H1 (cell line): ENCODE measurements at regions not wholly inside any gene's neighbourhood (a gene's known extent, or its start where the extent isn't known, plus 50 kb on each side); places are given as distances from the start of the nearest gene placed in this dataset.

ENCODE experiments used
- CTCF ChIA-PET: fragments of 300-600 bp; sonication (Branson Sonifier 250); formaldehyde crosslinking; loops from one replicate; lab custom pipeline; 2021; ENCODE audit not compliant: partially characterized antibody; lab: Charles Lee
- POLR2A ChIA-PET: fragments of 300-600 bp; sonication (Branson Sonifier 250); formaldehyde crosslinking; loops from one replicate; lab custom pipeline; 2021; ENCODE audit warnings: inconsistent platforms; ENCODE audit not compliant: partially characterized antibody; lab: Charles Lee
- DNase-seq, 2 experiments: peaks; one replicate each; pipeline versions ENCODE4 v3.0.0 to v3.0.0-alpha.2; 2010 to 2022; ENCODE audit warnings: low spot score in 2 of 2, low read depth in 1 of 2, mixed read lengths in 1 of 2
- FAIRE-seq: peaks from 2 replicates; lab custom pipeline; 2011; peaks lifted over from hg19 to GRCh38; lab: Jason Lieb, UNC
- H2AFZ ChIP-seq: 2 replicates; pipeline ENCODE4 v1.8.1; 2012; ENCODE audit warnings: low read length, inconsistent platforms
- H2AK5ac ChIP-seq: 2 replicates; pipeline ENCODE4 v1.6.1; 2013; ENCODE audit warnings: low read depth, low read length
- H2BK120ac ChIP-seq: replicated peaks from 2 replicates; pipeline ENCODE3; 2013; ENCODE audit warnings: low read depth, low read length, inconsistent platforms
- H2BK12ac ChIP-seq: 2 replicates; pipeline ENCODE4 v1.6.1; 2013; ENCODE audit warnings: low read depth, low read length
- H2BK15ac ChIP-seq: 2 replicates; pipeline ENCODE4 v1.6.1; 2013; ENCODE audit warnings: low read length
- H2BK20ac ChIP-seq: 2 replicates; pipeline ENCODE4 v1.6.1; 2013; ENCODE audit warnings: low read length
- H2BK5ac ChIP-seq: 2 replicates; pipeline ENCODE4 v1.6.1; 2013; ENCODE audit warnings: low read depth, low read length
- H3K14ac ChIP-seq: 2 replicates; pipeline ENCODE4 v1.6.1; 2013; ENCODE audit warnings: inconsistent platforms; ENCODE audit not compliant: insufficient read length
- H3K18ac ChIP-seq: 2 replicates; pipeline ENCODE4 v1.6.1; 2013; ENCODE audit warnings: low read length; ENCODE audit errors: extremely low read depth
- H3K23ac ChIP-seq: 2 replicates; pipeline ENCODE4 v1.6.1; 2013; ENCODE audit warnings: inconsistent platforms; ENCODE audit not compliant: insufficient read length
- H3K23me2 ChIP-seq: 2 replicates; pipeline ENCODE4 v1.6.1; 2013; ENCODE audit warnings: low read depth, low read length
- H3K27ac ChIP-seq: 2 replicates; pipeline ENCODE4 v1.6.1; 2011; ENCODE audit warnings: low read depth, low read length, inconsistent platforms
- H3K27me3 ChIP-seq, 4 experiments: replicated peaks in 1 of 4; 1 replicate in 1 of 4; 2 replicates in 3 of 4; pipeline versions ENCODE4 v1.6.1 to v1.8.1; 2011 to 2013; ENCODE audit warnings: low read length in 3 of 4, mild to moderate bottlenecking in 3 of 4, inconsistent platforms in 2 of 4, mixed read lengths in 2 of 4, moderate library complexity in 1 of 4; ENCODE audit not compliant: control insufficient read depth in 3 of 4, insufficient read depth in 3 of 4; ENCODE audit errors: extremely low read depth in 1 of 4
- H3K36me3 ChIP-seq, 4 experiments: 2 replicates each; pipeline versions ENCODE4 v1.6.1 to v1.8.1; 2011 to 2013; ENCODE audit warnings: mild to moderate bottlenecking in 4 of 4, low read length in 3 of 4, moderate library complexity in 2 of 4, control low read depth in 1 of 4, inconsistent platforms in 1 of 4; ENCODE audit not compliant: insufficient read depth in 4 of 4, control insufficient read depth in 2 of 4
- H3K4ac ChIP-seq: replicated peaks from 2 replicates; pipeline ENCODE3; 2013; ENCODE audit warnings: low read length, low read depth, mixed read lengths, inconsistent platforms; ENCODE audit not compliant: insufficient read length
- H3K4me1 ChIP-seq, 4 experiments: replicated peaks in 1 of 4; 1 replicate in 1 of 4; 2 replicates in 3 of 4; pipeline versions ENCODE4 v1.6.1 to v1.8.1; 2011 to 2013; ENCODE audit warnings: low read length in 3 of 4, inconsistent platforms in 2 of 4, mixed read lengths in 1 of 4; ENCODE audit not compliant: insufficient read depth in 4 of 4, control insufficient read depth in 3 of 4
- H3K4me2 ChIP-seq, 2 experiments: 2 replicates each; pipeline versions ENCODE4 v1.6.1 to v1.8.1; 2011 to 2013; ENCODE audit warnings: low read depth in 2 of 2, low read length in 2 of 2, control low read depth in 1 of 2, inconsistent platforms in 1 of 2, mild to moderate bottlenecking in 1 of 2; ENCODE audit not compliant: insufficient read depth in 1 of 2
- H3K4me3 ChIP-seq, 4 experiments: fragments of 200-600, 300-600 bp in 1 of 4; sonication (generic), shearing (Covaris generic), sonication (Bioruptor Twin) in 1 of 4; 2 replicates each; pipeline versions ENCODE4 v1.5.1 to v1.8.1; 2011 to 2016; ENCODE audit warnings: low read length in 4 of 4, low read depth in 3 of 4, control low read depth in 2 of 4, inconsistent platforms in 2 of 4, mild to moderate bottlenecking in 2 of 4, mixed read lengths in 1 of 4, moderate library complexity in 1 of 4; ENCODE audit not compliant: insufficient read depth in 2 of 4; ENCODE audit errors: extremely low read depth in 1 of 4
- H3K56ac ChIP-seq: replicated peaks from 2 replicates; pipeline ENCODE3; 2013; ENCODE audit warnings: low read depth, mild to moderate bottlenecking, mixed read lengths, low read length, inconsistent platforms; ENCODE audit not compliant: insufficient read length
- H3K79me1 ChIP-seq: 2 replicates; pipeline ENCODE4 v1.6.1; 2013; ENCODE audit warnings: low read depth, low read length, control low read depth
- H3K79me2 ChIP-seq, 2 experiments: 2 replicates each; pipeline versions ENCODE4 v1.6.1 to v1.8.1; 2012 to 2013; ENCODE audit warnings: low read length in 2 of 2, mild to moderate bottlenecking in 2 of 2, inconsistent platforms in 1 of 2; ENCODE audit not compliant: insufficient read depth in 2 of 2, control insufficient read depth in 1 of 2
- H3K9ac ChIP-seq, 4 experiments: replicated peaks in 1 of 4; 1 replicate in 1 of 4; 2 replicates in 3 of 4; pipeline versions ENCODE4 v1.6.1 to v1.8.1; 2011 to 2013; ENCODE audit warnings: low read depth in 3 of 4, low read length in 3 of 4, control low read depth in 2 of 4, mild to moderate bottlenecking in 2 of 4, moderate library complexity in 2 of 4, inconsistent platforms in 1 of 4; ENCODE audit errors: extremely low read depth in 1 of 4
- H3K9me3 ChIP-seq, 2 experiments: 2 replicates each; pipeline versions ENCODE4 v1.6.1 to v1.8.1; 2012 to 2013; ENCODE audit warnings: mild to moderate bottlenecking in 2 of 2, moderate library complexity in 2 of 2, control low read depth in 1 of 2, inconsistent platforms in 1 of 2, low read depth in 1 of 2, low read length in 1 of 2, mixed read lengths in 1 of 2; ENCODE audit not compliant: insufficient read depth in 2 of 2
- H4K20me1 ChIP-seq, 2 experiments: replicated peaks in 1 of 2; 2 replicates each; pipeline versions ENCODE3 to v1.8.1; 2011 to 2013; ENCODE audit warnings: inconsistent platforms in 2 of 2, low read length in 2 of 2, mild to moderate bottlenecking in 1 of 2; ENCODE audit not compliant: insufficient read depth in 2 of 2, control insufficient read depth in 1 of 2
- H4K5ac ChIP-seq: 2 replicates; pipeline ENCODE4 v1.6.1; 2013; ENCODE audit warnings: low read length, low read depth, mixed read lengths, inconsistent platforms; ENCODE audit not compliant: insufficient read length
- H4K8ac ChIP-seq: 2 replicates; pipeline ENCODE4 v1.8.0; 2013; ENCODE audit warnings: mild to moderate bottlenecking, moderate library complexity, low read length, inconsistent platforms; ENCODE audit not compliant: insufficient read depth; ENCODE audit errors: extremely low read depth
- H4K91ac ChIP-seq: replicated peaks from 2 replicates; pipeline ENCODE3; 2013; ENCODE audit warnings: low read length, mixed read lengths, inconsistent platforms; ENCODE audit not compliant: insufficient read length
- ASH2L ChIP-seq: fragments of 200-600, 300-600 bp; sonication (generic); IDR thresholded peaks from one replicate; pipeline ENCODE4 v1.7.1; 2017; ENCODE audit warnings: low read length
- CBX5 ChIP-seq: fragments of 300-800, 300-1000 bp; sonication (generic); IDR thresholded peaks from 2 replicates; pipeline ENCODE4 v1.7.1; 2016; ENCODE audit warnings: antibody characterized with exemption, low read length, low read depth
- EP300 ChIP-seq, 2 experiments: IDR thresholded peaks; 1 replicate in 1 of 2; 2 replicates in 1 of 2; pipeline ENCODE4 v1.6.1; 2011 to 2012; ENCODE audit warnings: low read depth in 2 of 2, low read length in 2 of 2, mild to moderate bottlenecking in 2 of 2, borderline replicate concordance in 1 of 2, inconsistent platforms in 1 of 2, moderate library complexity in 1 of 2
- EZH2 ChIP-seq: fragments of 200-600 bp; sonication (generic); IDR thresholded peaks from 2 replicates; pipeline ENCODE4 v1.7.1; 2012; ENCODE audit warnings: low read depth, mild to moderate bottlenecking, moderate library complexity, low read length, inconsistent platforms; ENCODE audit not compliant: severe bottlenecking
- FOSL1 ChIP-seq: IDR thresholded peaks from 2 replicates; pipeline ENCODE4 v1.6.1; 2011; ENCODE audit warnings: mild to moderate bottlenecking, low read depth, low read length, moderate library complexity; ENCODE audit not compliant: insufficient read depth
- KDM4A ChIP-seq: IDR thresholded peaks from one replicate; pipeline ENCODE4 v1.7.1; 2012; ENCODE audit warnings: low read depth, mild to moderate bottlenecking, moderate library complexity, low read length, inconsistent platforms; ENCODE audit not compliant: severe bottlenecking
- MAX ChIP-seq: IDR thresholded peaks from 2 replicates; pipeline ENCODE4 v1.6.1; 2012; ENCODE audit warnings: inconsistent platforms
- POLR2AphosphoS5 ChIP-seq: IDR thresholded peaks from 2 replicates; pipeline ENCODE4 v1.6.1; 2011; ENCODE audit warnings: low read depth, low read length
- RAD21 ChIP-seq, 2 experiments: IDR thresholded peaks in 1 of 2; conservative IDR thresholded peaks in 1 of 2; 2 replicates each; pipeline ENCODE4 v1.6.1; 2011; ENCODE audit warnings: low read depth in 2 of 2, low read length in 2 of 2, improper control_type of control experiment in 1 of 2, inconsistent platforms in 1 of 2, mild to moderate bottlenecking in 1 of 2, moderate library complexity in 1 of 2
- SP4 ChIP-seq: IDR thresholded peaks from 2 replicates; pipeline ENCODE4 v1.6.1; 2012; ENCODE audit warnings: low read length, inconsistent platforms
- TAF7 ChIP-seq: optimal IDR thresholded peaks from 2 replicates; pipeline ENCODE3; 2011; ENCODE audit warnings: low read depth, mild to moderate bottlenecking, inconsistent platforms, low read length, moderate library complexity, borderline replicate concordance
- USF2 ChIP-seq: IDR thresholded peaks from 2 replicates; pipeline ENCODE4 v1.6.1; 2011; ENCODE audit warnings: low read length, improper control_type of control experiment
- ZNF274 ChIP-seq: IDR thresholded peaks from 2 replicates; pipeline ENCODE4 v1.7.0; 2012; ENCODE audit warnings: low read length, borderline replicate concordance; ENCODE audit errors: extremely low read depth
- WGBS, 2 experiments: shearing (Covaris generic) in 1 of 2; methylation state at CpG; one replicate each; pipeline versions ENCODE4 v1.1.6 to v1.1.7; 2013 to 2015; ENCODE audit warnings: low lambda C conversion rate in 2 of 2, mixed read lengths in 2 of 2, inconsistent platforms in 1 of 2, low coverage in 1 of 2, missing lambda C conversion rate in 1 of 2; ENCODE audit not compliant: insufficient replicate concordance in 2 of 2, insufficient coverage in 1 of 2, insufficient read length in 1 of 2; ENCODE audit errors: extremely low coverage in 1 of 2, missing lambda C conversion rate in 1 of 2; 5-methylcytosine and 5-hydroxymethylcytosine counted together

GRCh38 chr12:112656141-112656540 lies 135.4 kb upstream of the RPH3A start:
- H3K27ac ChIP-seq: no peak overlapping the region
- no peaks in the 10 kb centered on the region for H3K36me3 ChIP-seq
- peaks cover 0 to 3% (median 0%) of the 10 kb centered on the region in 4 experiments; a peak in 2 of 7 replicates for H3K27me3 ChIP-seq
- WGBS, 2 experiments: 82% methylated on average over 3 of the region's 3 CpGs; no CpG with 5 or more reads in 1 of the 2 experiments
- H2BK15ac ChIP-seq: no peak overlapping the region
- no peak overlapping the region for H3K4me2 ChIP-seq
- ChIA-PET CTCF (interaction anchor here (0.8 to 1.6 kb wide), 3 partner anchors 15 to 92 kb away, joined by 3 read pairs; no protein-coding TSS in a partner anchor), POLR2A (no interaction called here)
- H2AFZ ChIP-seq: no peak overlapping the region
- H2BK20ac ChIP-seq: no peak overlapping the region
- no peak overlapping the region for H3K4ac ChIP-seq
- no peaks in the 10 kb centered on the region for H3K23me2 ChIP-seq
- H2AK5ac ChIP-seq: no peak overlapping the region
- no peak overlapping the region for H2BK12ac ChIP-seq
- H3K4me1 ChIP-seq: no peaks in the 10 kb centered on the region
- H3K9me3 ChIP-seq: no peaks in the 10 kb centered on the region
- no peaks in the 10 kb centered on the region for H3K79me1 ChIP-seq
- H3K4me3 ChIP-seq: no peak overlapping the region
- H3K56ac ChIP-seq: no peak overlapping the region
- H2BK120ac ChIP-seq: no peak overlapping the region
- no peak overlapping the region for H3K14ac ChIP-seq
- DNase-seq (no peak), FAIRE-seq (no peak)
- no peak overlapping the region for H4K8ac ChIP-seq
- H3K23ac ChIP-seq: no peak overlapping the region
- no peak overlapping the region for H2BK5ac ChIP-seq
- H4K91ac ChIP-seq: no peak overlapping the region
- no peak overlapping the region for H3K18ac ChIP-seq
- no peaks in the 10 kb centered on the region for H4K20me1 ChIP-seq
- no peaks in the 10 kb centered on the region for H3K79me2 ChIP-seq
- H3K9ac ChIP-seq: no peak overlapping the region
- no peak overlapping the region for H4K5ac ChIP-seq
- TF ChIP-seq EP300 (IDR thresholded peaks at IDR 0.05; ENCODE audit: borderline replicate concordance in 1 of 2, low read depth in 2 of 2, low read length in 2 of 2) (no peak), RAD21 (IDR thresholded peaks at IDR 0.05 in 1 of 2, conservative IDR thresholded peaks at IDR 0.05 in 1 of 2; ENCODE audit: low read depth in 2 of 2, low read length in 2 of 2) (no peak), ZNF274 (no peak), POLR2AphosphoS5 (no peak), FOSL1 (no peak), ASH2L (no peak), CBX5 (no peak), USF2 (no peak), SP4 (no peak), KDM4A (no peak), EZH2 (no peak), MAX (no peak), TAF7 (no peak)
